GM21528 (cell line): ENCODE measurements at regions not wholly inside any gene's neighbourhood (a gene's known extent, or its start where the extent isn't known, plus 50 kb on each side); places are given as distances from the start of the nearest gene placed in this dataset.

Experiments used
- ATAC-seq: cut with Tn5 transposase; IDR thresholded peaks from one replicate; pipeline ENCODE4 v1.9.1; 2021; ENCODE audit warnings: mild to moderate bottlenecking, moderate library complexity; ENCODE audit not compliant: unreplicated experiment, low FRiP score

GRCh38 chr1:209444961-209445360 lies 138.6 kb upstream of the CAMK1G start:
- ATAC-seq = no peak

GRCh38 chr1:209445576-209445975 lies 137.9 kb upstream of the CAMK1G start:
- no peak for ATAC-seq

GRCh38 chr1:209446356-209446755 lies 137.2 kb upstream of the CAMK1G start:
- ATAC-seq = no peak

GRCh38 chr1:209454340-209454994 lies 129.0 kb upstream of the CAMK1G start:
- ATAC-seq = no peak

GRCh38 chr1:209455145-209455544 lies 128.4 kb upstream of the CAMK1G start:
- no peak for ATAC-seq

GRCh38 chr1:209455661-209456358 lies 127.7 kb upstream of the CAMK1G start:
- no peak for ATAC-seq

GRCh38 chr1:209456878-209457277 lies 126.6 kb upstream of the CAMK1G start:
- no peak for ATAC-seq

- no peak for ATAC-seq
These were observed 126.0 kb upstream of the CAMK1G start for GRCh38 chr1:209457401-209458125.

- ATAC-seq = no peak
These were observed 124.6 kb upstream of the CAMK1G start for GRCh38 chr1:209458921-209459320.

- no peak for ATAC-seq
These were observed 122.3 kb upstream of the CAMK1G start for GRCh38 chr1:209461168-209461567.

- no peak for ATAC-seq
These were observed 121.1 kb upstream of the CAMK1G start for GRCh38 chr1:209462433-209462832.

- ATAC-seq = no peak
These were observed 120.1 kb upstream of the CAMK1G start for GRCh38 chr1:209463441-209463840.

- ATAC-seq = no peak
These were observed 110.5 kb upstream of the CAMK1G start for GRCh38 chr1:209473025-209473424.

GRCh38 chr1:209480345-209480744 lies 103.2 kb upstream of the CAMK1G start:
- ATAC-seq = no peak

- no peak for ATAC-seq
These were observed 99.8 kb upstream of the CAMK1G start for GRCh38 chr1:209483691-209484090.

- no peak for ATAC-seq
These were observed 99.1 kb upstream of the CAMK1G start for GRCh38 chr1:209484429-209484828.

- ATAC-seq = no peak
These were observed 98.3 kb upstream of the CAMK1G start for GRCh38 chr1:209485167-209485566.

GRCh38 chr1:209485751-209486150 lies 97.8 kb upstream of the CAMK1G start:
- ATAC-seq = no peak

GRCh38 chr1:209486861-209487593 lies 96.5 kb upstream of the CAMK1G start:
- no peak for ATAC-seq

- ATAC-seq = no peak
These were observed 93.5 kb upstream of the CAMK1G start for GRCh38 chr1:209490013-209490412.

- ATAC-seq = no peak
These were observed 92.5 kb upstream of the CAMK1G start for GRCh38 chr1:209491031-209491430.
